ENCODE measurements at regions not wholly inside any gene's neighbourhood (a gene's known extent, or its start where the extent isn't known, plus 50 kb on each side); places are given as distances from the start of the nearest gene placed in this dataset.

DNA sequence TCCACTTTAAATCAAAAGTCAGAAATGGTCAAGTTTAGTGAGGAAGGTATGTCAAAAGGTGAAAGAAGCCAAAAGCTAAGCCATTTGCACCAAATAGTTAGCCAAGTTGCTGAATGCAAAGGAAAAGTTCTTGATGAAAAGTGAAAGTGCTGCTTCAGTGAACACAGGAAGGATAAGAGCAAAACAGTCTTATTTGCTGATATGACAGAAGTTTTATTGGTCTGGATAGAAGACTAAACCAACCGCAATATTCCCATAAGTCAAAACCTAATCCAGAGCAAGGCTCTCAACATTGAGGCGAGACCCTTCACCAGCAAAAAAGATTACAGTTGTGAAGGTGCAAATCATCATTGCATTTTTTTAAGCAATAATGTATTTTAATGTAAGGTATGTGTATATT is 496.5 kb upstream of the LRATD1 start:
- TF ChIP-seq EZH2 (IDR thresholded peaks at IDR 0.05; ENCODE audit: insufficient read depth, poor library complexity, severe bottlenecking) = no peak
- TF ChIP-seq EZH2phosphoT487 (IDR thresholded peaks at IDR 0.05; ENCODE audit: insufficient read depth, low read depth) = no peak

Measured in GM23248 (cell line).